Mesodermal cell (in vitro differentiated cells): ENCODE measurements at regions not wholly inside any gene's neighbourhood (a gene's known extent, or its start where the extent isn't known, plus 50 kb on each side); places are given as distances from the start of the nearest gene placed in this dataset.

ENCODE experiments used
- H3K27ac ChIP-seq: 2 replicates; pipeline ENCODE4 v1.7.0; 2013; ENCODE audit warnings: mild to moderate bottlenecking, low read depth, low read length, moderate library complexity; ENCODE audit not compliant: severe bottlenecking
- H3K36me3 ChIP-seq: 2 replicates; pipeline ENCODE4 v1.7.1; 2013; ENCODE audit warnings: mild to moderate bottlenecking, low read length, moderate library complexity; ENCODE audit not compliant: control insufficient read depth, insufficient read depth
- H3K4me1 ChIP-seq: one replicate; pipeline ENCODE4 v1.7.1; 2013; ENCODE audit warnings: mild to moderate bottlenecking, low read length; ENCODE audit not compliant: insufficient read depth, control insufficient read depth, poor library complexity, severe bottlenecking
- H3K4me3 ChIP-seq: 2 replicates; pipeline ENCODE4 v1.7.0; 2013; ENCODE audit warnings: low read length, control low read depth, mild to moderate bottlenecking; ENCODE audit not compliant: insufficient read depth, poor library complexity, severe bottlenecking; ENCODE audit errors: extremely low read depth
- H3K9me3 ChIP-seq: 2 replicates; pipeline ENCODE4 v1.7.1; 2013; ENCODE audit warnings: mild to moderate bottlenecking, low read length, moderate library complexity; ENCODE audit not compliant: control insufficient read depth
- WGBS, 2 experiments: methylation state at CpG; one replicate each; pipeline ENCODE4 v1.1.5; 2013; ENCODE audit warnings: missing lambda C conversion rate in 2 of 2; ENCODE audit not compliant: insufficient coverage in 2 of 2; 5-methylcytosine and 5-hydroxymethylcytosine counted together

GRCh38 chr19:32251634-32252332 is 93.6 kb upstream of the ZNF507 start:
- WGBS, 2 experiments = 91 to 94% methylated on average over 17 to 18 of the region's 18 CpGs
- H3K4me1 ChIP-seq = no peaks in the 10 kb centered on the region
- H3K36me3 ChIP-seq = no peaks in the 10 kb centered on the region

GRCh38 chr19:32252333-32252669 is 93.1 kb upstream of the ZNF507 start:
- Histone ChIP-seq H3K4me1 (no peaks in the 10 kb centered on the region), H3K27ac (no peak overlapping the region), H3K4me3 (no peak overlapping the region), H3K9me3 (no peaks in the 10 kb centered on the region), H3K36me3 (no peaks in the 10 kb centered on the region)
- 91 to 96% methylated on average over 5 to 10 of the region's 11 CpGs for WGBS, 2 experiments

More at GRCh38 chr19:32251634-32252332, 93.6 kb upstream of the ZNF507 start:
- H3K4me3 ChIP-seq = no peak overlapping the region
- no peaks in the 10 kb centered on the region for H3K9me3 ChIP-seq
- no peak overlapping the region for H3K27ac ChIP-seq

GRCh38 chr19:32253683-32254508 is 91.5 kb upstream of the ZNF507 start:
- WGBS, 2 experiments = 89 to 93% methylated on average over 28 to 30 of the region's 30 CpGs
- Histone ChIP-seq H3K36me3 (no peaks in the 10 kb centered on the region), H3K4me1 (no peaks in the 10 kb centered on the region), H3K9me3 (no peaks in the 10 kb centered on the region), H3K4me3 (no peak overlapping the region), H3K27ac (no peak overlapping the region)

GRCh38 chr19:32254509-32254890 is 90.9 kb upstream of the ZNF507 start:
- no peaks in the 10 kb centered on the region for H3K4me1 ChIP-seq
- H3K36me3 ChIP-seq = no peaks in the 10 kb centered on the region
- 71 to 100% methylated on average over 1 to 3 of the region's 6 CpGs for WGBS, 2 experiments
- H3K27ac ChIP-seq = no peak overlapping the region
- H3K4me3 ChIP-seq = no peak overlapping the region
- no peaks in the 10 kb centered on the region for H3K9me3 ChIP-seq

- WGBS, 2 experiments = 70 to 100% methylated on average over 2 to 3 of the region's 8 CpGs
Observed at GRCh38 chr19:32255536-32256295, 89.7 kb upstream of the ZNF507 start.

GRCh38 chr19:32256341-32256975 is 89.0 kb upstream of the ZNF507 start:
- Histone ChIP-seq H3K27ac (no peak overlapping the region), H3K9me3 (no peaks in the 10 kb centered on the region), H3K36me3 (no peaks in the 10 kb centered on the region), H3K4me3 (no peak overlapping the region), H3K4me1 (no peaks in the 10 kb centered on the region)
- WGBS, 2 experiments = 71 to 91% methylated on average over 3 to 6 of the region's 15 CpGs

More at GRCh38 chr19:32255536-32256295, 89.7 kb upstream of the ZNF507 start:
- Histone ChIP-seq H3K4me1 (no peaks in the 10 kb centered on the region), H3K4me3 (no peak overlapping the region), H3K36me3 (no peaks in the 10 kb centered on the region), H3K9me3 (no peaks in the 10 kb centered on the region), H3K27ac (no peak overlapping the region)

- 71 to 95% methylated on average over 8 to 9 of the region's 12 CpGs for WGBS, 2 experiments
- no peak overlapping the region for H3K27ac ChIP-seq
- H3K4me1 ChIP-seq = no peaks in the 10 kb centered on the region
- H3K36me3 ChIP-seq = no peaks in the 10 kb centered on the region
- H3K9me3 ChIP-seq = no peaks in the 10 kb centered on the region
- H3K4me3 ChIP-seq = no peak overlapping the region
Observed at GRCh38 chr19:32257326-32258073, 87.9 kb upstream of the ZNF507 start.

GRCh38 chr19:32258167-32258566 is 87.2 kb upstream of the ZNF507 start:
- no peak overlapping the region for H3K4me3 ChIP-seq
- no peaks in the 10 kb centered on the region for H3K36me3 ChIP-seq
- H3K27ac ChIP-seq = no peak overlapping the region
- no peaks in the 10 kb centered on the region for H3K9me3 ChIP-seq
- no peaks in the 10 kb centered on the region for H3K4me1 ChIP-seq
- WGBS, 2 experiments = 82 to 100% methylated on average over 1 to 2 of the region's 2 CpGs

- peaks cover 6% of the 10 kb centered on the region for H3K4me1 ChIP-seq
- no peak overlapping the region for H3K4me3 ChIP-seq
- H3K27ac ChIP-seq = no peak overlapping the region
- 87 to 100% methylated on average over 2 to 3 of the region's 7 CpGs for WGBS, 2 experiments
- H3K9me3 ChIP-seq = no peaks in the 10 kb centered on the region
- H3K36me3 ChIP-seq = no peaks in the 10 kb centered on the region
Observed at GRCh38 chr19:32264568-32264967, 80.8 kb upstream of the ZNF507 start.

- H3K4me3 ChIP-seq = no peak overlapping the region
- 40% methylated on average over 1 of the region's 5 CpGs for WGBS, 2 experiments
- H3K27ac ChIP-seq = no peak overlapping the region
- H3K9me3 ChIP-seq = no peaks in the 10 kb centered on the region
- H3K36me3 ChIP-seq = no peaks in the 10 kb centered on the region
- peaks cover 6% of the 10 kb centered on the region for H3K4me1 ChIP-seq
Observed at GRCh38 chr19:32265995-32266394, 79.4 kb upstream of the ZNF507 start.
